RKO (cell line): ENCODE measurements at regions not wholly inside any gene's neighbourhood (a gene's known extent, or its start where the extent isn't known, plus 50 kb on each side); places are given as distances from the start of the nearest gene placed in this dataset.

Source experiments
- DNase-seq: peaks from one replicate; pipeline ENCODE4 v3.0.0-alpha.2; 2016; ENCODE audit warnings: low spot score

DNA sequence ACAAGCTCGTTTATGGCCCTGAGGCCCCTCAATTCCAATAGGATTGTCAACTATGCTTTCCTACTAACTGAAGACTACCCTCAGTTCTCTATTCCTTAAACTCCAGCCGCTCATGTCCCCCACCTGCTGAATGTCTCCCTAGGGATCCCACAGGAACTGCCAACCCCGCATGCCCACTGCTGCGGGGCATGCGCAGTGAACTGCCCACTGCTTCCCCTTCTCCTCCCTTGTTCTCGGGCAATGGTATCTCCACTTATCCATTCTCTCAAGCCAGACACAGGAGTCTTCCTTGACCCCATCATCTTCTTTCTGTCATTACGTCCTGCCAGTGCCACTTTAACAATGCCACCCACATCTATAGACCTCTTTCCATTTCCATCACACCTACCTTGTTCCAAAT is 90.0 kb downstream of the FGF18 start:
- no peak for DNase-seq

DNA sequence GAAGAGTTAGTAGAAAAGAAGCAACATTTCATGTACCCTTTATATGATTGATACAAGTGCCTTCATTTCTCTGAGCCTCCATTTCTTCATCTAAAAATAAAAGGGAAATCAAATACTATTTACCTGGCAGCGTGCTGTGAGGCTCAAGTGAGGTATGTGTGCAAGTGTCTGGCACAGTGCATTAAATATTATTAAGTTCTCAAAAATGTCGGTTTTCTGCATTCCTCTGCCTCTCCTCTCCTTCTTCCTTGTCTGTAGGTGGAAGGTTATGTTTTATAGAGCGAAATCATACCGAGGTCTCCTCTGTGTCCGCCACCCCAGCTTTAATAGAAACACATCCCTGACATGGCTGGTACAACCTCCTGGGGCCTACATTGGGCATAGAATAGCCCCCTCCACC is 93.0 kb downstream of the FGF18 start:
- no peak for DNase-seq

DNA sequence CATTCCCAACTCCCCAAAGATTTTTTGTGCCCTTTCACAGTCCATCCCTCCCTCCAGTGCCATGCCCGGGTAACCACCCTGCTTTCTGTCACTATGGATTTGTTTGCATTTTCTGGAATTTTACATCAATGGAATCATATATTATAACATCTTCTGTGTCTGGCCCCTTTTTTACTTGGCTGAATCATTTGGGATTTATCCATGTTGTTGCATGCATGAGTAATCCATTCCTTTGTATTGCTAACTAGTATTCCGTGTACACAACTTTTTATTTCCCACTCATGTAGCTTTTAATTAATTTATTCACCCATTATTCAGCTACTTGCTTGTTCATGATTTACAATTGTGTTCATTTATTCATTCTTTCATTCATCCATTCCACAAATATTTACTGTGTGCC is 94.1 kb downstream of the FGF18 start:
- DNase-seq = no peak

DNA sequence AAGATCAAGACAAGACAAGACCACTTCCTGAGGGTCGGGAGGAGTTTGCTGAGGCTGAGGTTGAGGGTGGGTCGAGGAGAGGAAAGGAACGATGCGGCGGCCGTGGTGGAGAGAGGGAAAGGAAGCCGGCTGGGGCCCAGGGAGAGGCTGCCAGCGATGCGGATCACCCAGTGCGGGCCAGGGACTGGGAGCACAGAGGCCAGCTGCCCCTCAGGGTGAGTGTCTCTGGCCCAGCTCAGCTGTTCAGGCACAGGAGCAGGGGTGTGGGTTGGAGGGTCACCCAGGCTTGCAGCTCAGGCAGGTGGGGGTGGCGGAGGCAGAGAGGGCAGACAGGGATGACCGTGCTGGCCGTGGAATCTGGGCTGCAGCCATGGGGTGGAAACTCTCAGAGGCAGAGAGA is 99.5 kb downstream of the FGF18 start:
- no peak for DNase-seq

DNA sequence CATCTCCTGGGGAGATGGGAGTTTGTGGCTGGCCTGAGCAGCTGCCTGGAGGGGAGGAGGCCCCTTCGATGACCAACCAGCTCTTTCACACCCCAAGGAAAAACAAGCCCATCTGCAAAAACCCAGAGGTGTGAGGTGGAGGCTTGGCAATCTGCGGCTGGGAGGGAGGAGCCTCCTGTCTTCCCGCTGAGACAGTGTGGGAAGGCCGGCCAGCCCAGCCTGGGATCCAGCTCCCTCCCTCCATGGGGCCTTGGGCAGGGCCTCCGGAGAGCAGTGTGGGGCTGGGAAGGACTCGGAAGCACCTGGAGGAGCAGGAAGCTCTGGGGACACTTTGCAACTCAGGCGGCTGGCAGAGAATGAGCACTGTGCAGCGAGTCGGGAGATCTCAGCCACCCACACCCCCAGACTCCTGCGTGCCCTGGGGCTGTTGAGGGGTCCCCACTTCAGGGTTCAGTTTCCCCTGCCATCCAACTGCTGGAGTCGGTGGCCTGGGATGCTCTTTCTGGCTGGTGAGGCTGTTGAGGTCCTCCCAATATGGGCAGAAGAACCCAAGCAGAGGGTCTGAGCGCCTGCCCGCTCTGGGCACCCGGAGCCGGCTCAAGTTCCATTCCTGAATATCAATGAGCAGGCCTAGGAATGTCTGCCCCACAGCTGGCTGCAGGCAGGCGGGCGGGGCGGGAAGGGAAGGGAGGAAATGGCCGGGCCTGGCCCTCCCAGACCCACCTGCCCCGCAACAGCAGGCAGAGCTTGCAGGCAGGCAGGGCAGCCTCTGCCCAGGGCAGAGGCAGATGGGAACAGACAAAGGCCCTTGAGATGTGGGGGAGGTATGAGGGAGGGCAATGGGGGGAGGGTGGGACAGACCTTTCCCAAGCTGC is 101.1 kb downstream of the FGF18 start:
- no peak for DNase-seq

DNA sequence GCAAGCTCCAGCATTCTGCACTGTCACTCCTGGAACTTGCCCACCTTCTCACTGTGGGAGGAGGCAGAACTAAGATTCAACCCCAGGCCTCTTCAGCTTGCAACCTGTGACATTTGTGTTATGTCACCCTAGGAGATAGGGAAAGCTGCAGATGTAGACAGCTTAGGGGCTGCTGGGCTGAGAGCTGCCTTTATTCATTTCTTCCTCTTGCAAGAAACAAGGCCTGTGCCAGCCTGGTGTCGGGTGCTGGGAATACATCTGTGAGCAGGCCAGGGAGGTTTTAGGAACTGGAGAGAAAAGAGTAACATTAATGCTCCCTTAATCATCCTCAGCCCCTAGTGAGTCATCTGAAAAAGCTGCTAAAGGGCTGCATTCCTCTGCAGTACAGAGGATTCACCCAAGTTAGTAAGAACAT is 101.8 kb downstream of the FGF18 start:
- peak; percentile 71 for DNase-seq

DNA sequence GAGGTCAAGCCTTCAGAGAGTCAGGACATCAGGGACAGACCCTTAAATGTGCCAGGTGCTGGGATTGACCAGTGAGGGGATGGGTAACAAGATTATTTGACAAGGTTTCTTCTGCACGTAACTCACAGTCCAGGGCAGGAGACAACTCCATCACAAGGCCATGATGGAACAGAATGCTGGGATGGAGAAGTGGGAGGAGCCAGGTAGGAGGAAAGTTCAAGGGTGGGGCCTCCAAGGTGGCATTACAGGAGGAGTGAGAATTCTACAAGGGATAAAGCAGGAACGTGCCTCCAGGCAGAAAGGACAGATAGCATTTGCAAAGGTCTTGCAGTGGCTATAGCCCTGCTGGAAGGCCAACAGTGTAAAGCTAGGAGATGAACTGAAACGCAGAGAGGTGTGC is 102.2 kb downstream of the FGF18 start:
- DNase-seq = no peak

DNA sequence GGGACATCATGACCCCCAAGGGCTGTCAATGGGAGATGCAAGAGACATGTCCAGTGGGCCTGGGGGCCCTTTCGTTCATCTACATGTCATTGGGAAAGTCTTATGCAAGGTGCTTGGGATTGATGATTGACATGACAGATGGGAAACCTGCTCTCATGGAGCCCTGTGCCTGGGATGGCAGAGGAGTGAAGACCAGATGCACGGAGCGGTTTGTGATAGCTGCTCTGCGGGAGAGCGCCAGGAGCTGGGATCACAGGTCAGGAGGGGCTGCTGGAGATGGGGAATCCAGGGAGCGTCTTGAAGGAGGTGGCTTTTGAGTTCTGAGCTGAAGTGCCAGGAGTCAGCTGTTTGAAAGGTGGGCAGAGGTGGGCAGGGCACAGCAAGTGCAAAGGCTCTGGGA is 104.3 kb downstream of the FGF18 start:
- no peak for DNase-seq

DNA sequence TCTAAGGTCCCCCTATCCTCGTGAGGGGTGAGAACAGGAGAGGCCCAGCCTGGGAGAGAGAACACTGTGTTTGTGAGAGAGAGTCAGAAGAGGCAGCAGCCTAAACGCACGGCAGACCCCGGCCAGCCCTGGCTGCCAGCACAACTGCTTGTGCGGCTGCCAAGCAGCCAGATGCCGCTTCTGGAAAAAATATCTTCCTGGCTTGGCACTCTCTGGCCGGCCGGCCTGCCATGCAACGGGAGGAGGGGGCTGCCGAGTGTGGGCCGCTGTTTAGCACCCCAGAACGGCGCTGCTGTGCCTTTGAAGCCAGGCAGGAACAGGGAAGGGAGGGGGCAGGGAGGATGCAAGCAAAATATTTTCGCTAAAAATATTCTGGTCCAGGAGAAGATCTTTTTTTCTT is 105.0 kb downstream of the FGF18 start:
- DNase-seq = no peak

DNA sequence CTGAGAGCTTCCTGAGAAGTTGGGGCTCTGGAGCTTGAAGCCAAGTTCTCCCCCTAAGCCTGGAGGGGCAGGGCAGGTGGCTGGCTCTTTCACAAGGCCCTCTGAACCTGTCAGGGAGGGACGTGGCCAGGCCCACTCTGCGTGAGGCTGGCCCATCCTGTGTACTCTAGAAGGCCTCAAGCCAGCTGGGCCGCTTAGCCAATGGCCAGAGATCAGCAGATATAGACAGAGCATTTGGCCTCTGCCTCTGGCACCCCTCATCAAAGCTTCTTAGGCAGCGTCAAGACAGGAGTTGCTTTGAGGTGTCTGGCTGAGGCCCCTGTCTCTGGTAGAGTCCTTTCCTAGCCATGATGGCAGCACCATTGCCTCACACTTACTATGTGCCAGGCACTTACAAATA is 105.6 kb downstream of the FGF18 start:
- DNase-seq = no peak

DNA sequence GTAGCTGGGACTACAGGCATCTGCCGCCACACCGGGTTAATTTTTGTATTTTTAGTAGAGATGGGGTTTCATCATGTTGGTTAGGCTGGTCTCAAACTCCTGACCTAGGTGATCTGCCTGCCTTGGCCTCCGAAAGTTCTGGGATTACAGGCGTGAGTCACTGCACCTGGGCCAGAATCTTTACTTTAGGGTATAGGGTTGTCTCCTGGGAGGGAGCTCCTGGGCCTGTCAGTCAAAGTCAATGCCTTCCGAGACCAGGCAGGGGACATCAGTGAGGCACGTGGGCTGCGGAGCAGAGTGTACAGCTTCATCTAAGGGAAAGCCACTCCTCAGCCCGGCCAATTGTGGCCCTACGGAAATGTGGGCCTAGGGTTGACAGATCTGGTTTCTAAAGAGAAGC is 108.6 kb downstream of the FGF18 start:
- DNase-seq = no peak

DNA sequence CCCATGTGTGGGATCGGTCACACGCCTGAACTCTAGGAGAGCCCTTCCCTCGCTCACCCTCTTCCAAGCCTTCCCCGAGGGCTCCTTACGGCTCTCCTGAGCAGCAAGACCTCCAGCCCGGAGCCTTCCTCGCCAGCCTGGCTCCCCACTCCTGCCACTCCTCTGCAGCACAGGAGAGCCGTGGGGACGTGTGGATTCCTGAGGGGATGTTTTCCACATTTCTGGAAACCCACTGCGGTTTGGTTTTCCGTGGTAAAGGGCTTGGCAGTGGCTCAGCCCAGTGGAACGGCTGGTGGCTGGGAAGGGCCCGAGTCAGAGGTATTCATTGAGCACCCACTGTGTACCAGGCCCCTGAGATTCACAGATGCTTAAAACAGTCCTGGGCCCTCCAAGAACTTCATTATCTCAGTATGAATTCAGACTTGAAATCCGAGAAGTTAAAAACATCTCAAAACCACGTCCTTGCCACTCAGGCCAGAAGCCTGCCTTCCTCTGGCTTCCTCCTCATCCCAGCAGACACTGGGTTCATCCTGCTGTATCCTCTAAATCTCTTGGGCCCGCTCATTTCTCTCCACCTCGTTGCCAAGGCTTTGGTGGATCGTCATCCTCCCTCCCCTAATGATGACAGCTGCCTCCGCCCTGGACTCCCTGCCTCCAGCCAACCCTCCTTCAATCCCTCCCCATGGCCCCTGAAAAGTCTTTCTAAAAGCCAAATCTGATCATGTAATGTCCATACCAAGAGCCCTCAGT is 109.6 kb downstream of the FGF18 start:
- no peak for DNase-seq

DNA sequence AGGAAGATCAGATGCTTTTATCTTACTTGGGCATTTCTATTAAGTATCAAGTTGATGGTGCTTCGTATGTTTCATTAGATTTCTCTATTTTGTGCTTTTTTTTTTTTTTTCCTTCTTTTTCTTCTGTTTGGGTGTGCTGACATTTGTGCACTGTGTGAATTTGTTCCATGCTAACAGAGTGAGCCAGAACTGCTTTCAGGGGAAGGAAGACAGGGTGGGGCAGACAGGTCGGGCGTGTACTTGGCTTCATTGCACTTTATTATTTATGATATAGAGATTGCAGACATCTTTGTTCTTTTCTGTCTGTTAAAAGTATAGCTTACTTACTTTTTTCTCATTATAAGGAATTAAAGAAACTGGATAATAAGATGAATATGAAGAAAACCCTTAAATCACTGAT is 112.2 kb downstream of the FGF18 start:
- DNase-seq = no peak

DNA sequence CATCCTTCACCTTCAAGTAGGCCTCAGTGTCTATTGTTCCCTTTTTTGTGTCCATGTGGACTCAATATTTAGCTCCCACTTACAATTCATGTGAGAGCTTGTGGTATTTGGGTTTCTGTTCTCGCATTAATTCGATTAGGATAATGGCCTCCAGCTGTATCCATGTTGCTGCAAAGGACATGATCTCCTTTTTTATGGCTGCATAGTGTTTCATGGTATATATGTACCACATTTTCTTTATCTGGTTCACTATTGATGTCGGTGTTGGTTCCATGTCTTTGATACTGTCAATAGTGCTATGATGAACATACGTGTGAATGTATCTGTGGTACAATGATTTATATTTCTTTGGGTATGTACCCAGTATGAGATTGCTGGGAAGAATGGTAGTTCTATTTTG is 113.7 kb downstream of the FGF18 start:
- DNase-seq = no peak

DNA sequence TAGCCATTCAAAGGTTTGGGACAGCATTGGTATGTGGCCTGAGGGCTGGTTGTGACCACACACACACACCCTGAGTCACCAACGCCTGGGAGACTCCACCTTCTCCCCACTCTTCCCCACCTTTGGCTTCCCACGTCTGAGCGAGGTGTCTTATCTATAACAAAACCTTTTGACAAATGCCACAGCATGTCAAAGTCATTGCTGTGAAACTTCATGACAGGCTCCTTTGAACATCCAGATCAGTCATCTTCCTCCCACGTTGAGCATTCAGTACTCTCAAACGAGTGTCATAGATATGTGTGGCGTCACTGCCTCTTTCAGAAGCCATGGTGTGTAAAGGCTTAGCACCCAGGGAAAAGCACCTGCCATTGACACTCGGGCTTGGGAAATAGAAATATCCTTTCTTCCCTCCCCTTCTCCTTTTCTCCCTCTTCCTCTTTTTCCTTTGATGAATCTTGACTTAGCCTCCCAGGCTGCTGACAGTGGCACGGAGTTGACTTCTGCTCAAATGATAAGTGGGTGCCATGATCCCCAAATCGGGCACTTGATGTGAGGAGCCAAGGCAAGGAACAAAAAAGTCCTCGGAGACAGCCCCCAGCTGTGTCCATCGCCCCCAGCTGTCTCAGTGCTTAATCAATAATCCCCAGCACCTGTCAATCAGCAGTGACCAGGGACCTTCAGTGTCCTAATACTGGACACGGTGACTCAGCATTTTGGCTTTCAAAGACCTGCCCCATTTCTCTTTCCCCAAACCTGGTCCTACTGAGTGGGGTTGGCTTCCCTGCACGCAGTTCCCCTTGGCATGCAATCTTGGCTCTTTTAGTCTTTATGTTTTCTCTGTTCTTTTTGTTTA is 114.8 kb downstream of the FGF18 start:
- DNase-seq = peak; percentile 10

DNA sequence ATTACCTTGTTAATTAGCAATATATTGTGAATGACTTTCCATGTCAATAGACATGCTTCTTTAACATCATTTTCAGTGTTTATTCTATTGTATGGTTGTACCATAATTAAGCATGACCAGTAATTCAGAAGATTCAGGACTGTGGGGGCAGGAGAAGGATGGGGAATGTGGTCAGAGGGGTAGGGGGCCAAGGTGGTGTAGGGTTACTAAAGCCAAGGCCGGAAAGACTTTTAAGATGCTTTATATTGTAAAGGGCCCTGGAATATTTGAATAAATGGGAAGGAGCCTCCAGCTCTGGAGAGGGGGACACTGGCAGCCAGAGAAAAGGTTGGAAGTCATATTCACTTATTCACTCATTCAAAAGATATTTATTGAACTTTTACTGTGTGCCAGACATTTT is 115.7 kb downstream of the FGF18 start:
- DNase-seq = no peak

DNA sequence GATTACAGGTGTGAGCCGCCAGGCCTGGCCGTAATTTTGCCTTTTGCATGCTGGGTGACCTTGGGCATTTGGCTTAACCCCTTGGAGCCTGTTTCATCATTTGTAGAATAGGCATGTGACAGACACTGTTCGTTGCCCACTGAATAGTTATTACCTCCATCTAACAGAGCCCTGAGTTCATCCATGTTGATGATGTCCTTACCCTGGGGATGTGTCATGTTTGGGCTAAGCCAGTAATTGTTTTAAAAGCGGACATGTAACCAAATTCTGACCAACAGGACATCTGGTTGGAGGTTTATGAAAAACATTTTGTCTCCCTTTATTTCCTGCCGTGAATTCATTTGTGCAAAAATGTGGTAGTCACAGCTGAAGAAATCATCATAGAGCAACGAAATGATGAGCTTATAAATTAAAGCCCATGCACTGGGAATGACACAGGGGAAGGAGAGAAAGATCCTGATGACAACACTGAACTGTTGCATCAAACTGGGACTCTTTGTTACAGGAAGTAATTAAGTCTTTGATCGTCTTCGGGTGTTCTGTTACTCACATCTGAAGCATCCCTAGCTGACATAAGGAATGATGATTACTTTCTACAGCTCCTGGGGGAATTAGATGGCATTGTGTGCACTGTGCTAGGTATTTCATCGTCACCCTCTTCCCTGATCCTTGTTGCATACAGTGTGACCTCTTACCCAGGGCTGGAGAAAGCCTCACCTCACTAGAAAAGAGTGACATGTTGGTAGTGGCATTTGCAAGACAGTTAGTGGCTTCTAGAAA is 117.8 kb downstream of the FGF18 start:
- DNase-seq = peak; percentile 21

DNA sequence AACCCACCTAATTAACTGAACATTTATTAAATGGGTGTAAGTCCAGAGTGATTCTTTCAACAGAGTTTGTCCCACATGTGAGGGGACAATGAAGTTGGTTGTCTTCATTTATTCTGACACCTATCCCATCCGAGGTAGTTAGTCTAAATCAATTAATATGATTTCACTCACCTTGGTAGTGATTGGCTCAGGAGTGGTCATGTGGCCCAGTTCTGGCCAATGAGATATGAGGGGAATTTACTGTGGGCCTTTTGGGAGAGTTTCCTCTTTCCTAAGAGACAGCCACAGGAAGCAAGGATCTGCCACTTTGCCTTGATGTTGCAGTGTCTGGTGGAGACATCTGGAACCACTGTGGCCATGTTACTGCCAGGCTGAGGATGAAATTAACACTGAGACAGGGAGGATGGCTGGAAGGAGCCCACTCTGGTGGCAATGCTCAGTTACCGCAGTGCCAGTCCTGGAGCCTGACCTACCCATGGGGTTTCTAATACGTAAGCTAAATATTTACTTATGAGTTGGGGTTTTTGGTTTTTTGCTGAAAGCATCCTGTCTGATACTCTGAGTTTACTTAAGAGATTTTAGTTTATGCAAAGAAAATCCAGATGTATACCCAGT is 118.6 kb downstream of the FGF18 start:
- DNase-seq = no peak

DNA sequence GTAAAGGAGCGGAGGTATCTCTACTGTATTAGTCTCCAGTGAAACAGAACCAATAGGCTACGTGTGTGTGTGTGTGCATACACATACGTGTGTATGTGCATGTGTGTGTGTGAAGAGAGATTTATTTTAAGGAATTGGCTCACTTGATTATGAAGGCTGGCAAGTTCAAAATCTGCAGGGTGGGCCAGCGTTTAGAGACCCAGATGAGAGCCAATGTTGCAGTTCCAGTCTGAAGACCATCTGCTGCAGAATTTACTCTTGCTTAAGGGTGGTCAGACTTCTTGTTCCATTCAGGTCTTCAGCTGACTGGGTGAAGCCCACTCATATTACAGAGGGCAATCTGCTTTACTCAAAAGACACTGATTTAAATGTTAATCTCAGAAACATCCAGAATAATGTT is 119.2 kb downstream of the FGF18 start:
- no peak for DNase-seq

DNA sequence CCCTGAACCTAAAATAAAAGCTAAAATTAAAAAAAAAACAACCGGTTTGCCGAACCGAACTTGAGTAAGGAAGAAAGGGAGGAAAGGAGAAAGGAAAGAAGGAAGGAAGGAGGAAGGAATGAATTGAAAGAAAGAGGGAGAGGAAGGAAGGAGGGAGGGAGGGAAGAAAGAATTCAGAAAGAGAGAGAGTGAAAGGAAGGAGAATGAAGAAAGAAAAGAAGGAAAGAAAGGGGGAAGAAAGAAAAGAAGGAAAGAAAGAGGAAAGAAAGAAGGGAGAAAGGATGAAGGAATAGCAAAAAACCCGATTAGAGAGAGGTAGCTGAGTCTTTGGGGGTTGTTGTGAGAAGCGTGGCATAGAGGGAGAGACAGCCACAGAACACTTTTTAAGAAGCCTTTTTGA is 121.4 kb downstream of the FGF18 start:
- DNase-seq = no peak

DNA sequence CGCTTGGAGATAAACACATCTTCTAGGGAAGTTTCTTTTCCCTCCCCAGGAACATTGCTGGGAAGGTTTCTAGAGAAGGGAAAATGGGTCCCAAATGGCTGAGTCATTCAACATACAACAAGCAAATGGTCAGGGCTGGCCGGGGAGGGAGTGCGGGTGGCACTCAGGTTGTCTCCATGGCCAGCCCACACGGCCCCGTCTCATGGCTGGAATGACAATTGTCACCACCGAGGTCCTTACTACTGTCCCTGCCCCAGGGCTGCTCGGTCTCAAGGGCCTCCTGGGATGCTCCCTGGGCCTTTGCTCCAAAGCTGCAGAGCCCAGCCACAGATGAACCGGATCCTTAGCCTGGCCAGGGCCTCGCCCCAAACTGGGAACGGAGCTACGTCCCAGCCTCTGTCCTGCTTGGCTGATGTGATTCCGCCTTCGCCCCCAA is 121.9 kb downstream of the FGF18 start:
- DNase-seq = no peak
